ENCODE measurements at regions not wholly inside any gene's neighbourhood (a gene's known extent, or its start where the extent isn't known, plus 50 kb on each side); places are given as distances from the start of the nearest gene placed in this dataset.

- H3K27me3 Mint-ChIP-seq (ENCODE audit: insufficient read depth, unreplicated experiment) = peaks cover 11% of the 10 kb centered on the region
- peaks cover 6% of the 10 kb centered on the region for H3K36me3 Mint-ChIP-seq (ENCODE audit: insufficient read depth, unreplicated experiment)
- TF ChIP-seq CTCF (IDR thresholded peaks at IDR 0.05; ENCODE audit: unreplicated experiment) = no peak
- peaks cover 17% of the 10 kb centered on the region for H3K4me1 Mint-ChIP-seq (ENCODE audit: insufficient read depth, unreplicated experiment)
- no peak overlapping the region for H3K4me3 Mint-ChIP-seq (ENCODE audit: unreplicated experiment)
- no TSS peak for BruUV-seq (replicated peaks)
- no peaks in the 10 kb centered on the region for H3K9me3 Mint-ChIP-seq (ENCODE audit: unreplicated experiment)
- POLR2A ChIA-PET = interaction anchor here (0.7 to 2.9 kb wide), 12 partner anchors 13 to 347 kb away, joined by 3 to 24 read pairs (median 4); no protein-coding TSS in a partner anchor
- peak; percentile 49 for DNase-seq (ENCODE audit: unreplicated experiment)
- intact Hi-C loops (cut with micrococcal nuclease) = loop anchor here (1.0 to 5.0 kb wide), 3 partner anchors 336 to 706 kb away; no protein-coding TSS in a partner anchor
- H3K27ac Mint-ChIP-seq (ENCODE audit: low read depth, unreplicated experiment) = peak overlapping the region; percentile 39
- CTCF ChIA-PET = interaction anchor here (0.5 to 5.0 kb wide), 29 partner anchors 9 to 1693 kb away, joined by 3 to 89 read pairs (median 4); no protein-coding TSS in a partner anchor
These were observed 63.6 kb upstream of the ARL8B start for GRCh38 chr3:5058471-5058951.

DNA sequence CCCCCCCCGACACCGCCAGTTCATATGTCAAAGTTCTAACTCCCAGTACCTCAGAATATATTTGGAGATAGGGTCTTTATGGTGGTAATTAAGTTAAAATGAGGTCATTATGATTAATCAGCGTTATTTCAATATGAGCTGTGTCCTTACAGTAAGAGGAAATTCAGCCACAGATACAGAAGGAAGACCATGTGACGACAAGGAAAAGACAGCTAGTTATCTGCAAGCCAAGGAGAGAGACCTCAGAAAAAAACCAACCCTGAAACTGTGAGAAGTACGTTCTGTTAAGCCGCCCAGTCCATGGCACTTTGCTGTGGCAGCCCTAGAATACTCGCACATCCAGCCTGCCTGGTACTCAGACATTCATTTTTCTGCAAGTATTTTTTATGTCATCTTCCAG is 62.3 kb upstream of the ARL8B start:
- no peak for TF ChIP-seq CTCF (IDR thresholded peaks at IDR 0.05; ENCODE audit: unreplicated experiment)
- POLR2A ChIA-PET = interaction anchor here (1.2 to 2.9 kb wide), 2 partner anchors 12 to 348 kb away, joined by 3 to 20 read pairs; no protein-coding TSS in a partner anchor
- Mint-ChIP-seq H3K36me3 (ENCODE audit: insufficient read depth, unreplicated experiment) (peaks cover 6% of the 10 kb centered on the region), H3K4me3 (ENCODE audit: unreplicated experiment) (no peak overlapping the region), H3K27me3 (ENCODE audit: insufficient read depth, unreplicated experiment) (peaks cover 11% of the 10 kb centered on the region), H3K9me3 (ENCODE audit: unreplicated experiment) (no peaks in the 10 kb centered on the region), H3K4me1 (ENCODE audit: insufficient read depth, unreplicated experiment) (peaks cover 17% of the 10 kb centered on the region), H3K27ac (ENCODE audit: low read depth, unreplicated experiment) (no peak overlapping the region)
- CTCF ChIA-PET = interaction anchor here (0.6 to 5.0 kb wide), 11 partner anchors 11 to 404 kb away, joined by 3 to 89 read pairs (median 4); no protein-coding TSS in a partner anchor
- DNase-seq (ENCODE audit: unreplicated experiment) = no peak
- BruUV-seq (replicated peaks) = no TSS peak
- intact Hi-C loops (cut with micrococcal nuclease) = loop anchor here (5.0 kb wide), 1 partner anchor 707 kb away; no protein-coding TSS in a partner anchor

- CTCF ChIA-PET = interaction anchor here (0.7 to 5.0 kb wide), 5 partner anchors 38 to 428 kb away, joined by 3 to 89 read pairs (median 3); no protein-coding TSS in a partner anchor
- Mint-ChIP-seq H3K36me3 (ENCODE audit: insufficient read depth, unreplicated experiment) (peaks cover 6% of the 10 kb centered on the region), H3K9me3 (ENCODE audit: unreplicated experiment) (no peaks in the 10 kb centered on the region), H3K4me3 (ENCODE audit: unreplicated experiment) (no peak overlapping the region), H3K27ac (ENCODE audit: low read depth, unreplicated experiment) (no peak overlapping the region), H3K27me3 (ENCODE audit: insufficient read depth, unreplicated experiment) (peaks cover 11% of the 10 kb centered on the region), H3K4me1 (ENCODE audit: insufficient read depth, unreplicated experiment) (peaks cover 17% of the 10 kb centered on the region)
- POLR2A ChIA-PET = interaction anchor here (0.7 to 1.2 kb wide), 2 partner anchors 235 to 337 kb away, joined by 3 read pairs; no protein-coding TSS in a partner anchor
- TF ChIP-seq CTCF (IDR thresholded peaks at IDR 0.05; ENCODE audit: unreplicated experiment) = no peak
- DNase-seq (ENCODE audit: unreplicated experiment) = no peak
- no TSS peak for BruUV-seq (replicated peaks)
- intact Hi-C loops (cut with micrococcal nuclease) = no loop called here
These were observed 60.9 kb upstream of the ARL8B start for GRCh38 chr3:5061218-5061569.

- POLR2A ChIA-PET = interaction anchor here (1.1 to 1.2 kb wide), 2 partner anchors 8 to 85 kb away, joined by 3 to 4 read pairs; no protein-coding TSS in a partner anchor
- no peak for DNase-seq (ENCODE audit: unreplicated experiment)
- no peak for TF ChIP-seq CTCF (IDR thresholded peaks at IDR 0.05; ENCODE audit: unreplicated experiment)
- no peak overlapping the region for H3K27ac Mint-ChIP-seq (ENCODE audit: low read depth, unreplicated experiment)
- H3K9me3 Mint-ChIP-seq (ENCODE audit: unreplicated experiment) = no peaks in the 10 kb centered on the region
- CTCF ChIA-PET = interaction anchor here (0.6 to 2.8 kb wide), 6 partner anchors 9 to 353 kb away, joined by 3 to 14 read pairs (median 4); no protein-coding TSS in a partner anchor
- no TSS peak for BruUV-seq (replicated peaks)
- no peak overlapping the region for H3K4me3 Mint-ChIP-seq (ENCODE audit: unreplicated experiment)
- peaks cover 11% of the 10 kb centered on the region for H3K27me3 Mint-ChIP-seq (ENCODE audit: insufficient read depth, unreplicated experiment)
- intact Hi-C loops (cut with micrococcal nuclease) = no loop called here
- no peaks in the 10 kb centered on the region for H3K36me3 Mint-ChIP-seq (ENCODE audit: insufficient read depth, unreplicated experiment)
- peaks cover 4% of the 10 kb centered on the region for H3K4me1 Mint-ChIP-seq (ENCODE audit: insufficient read depth, unreplicated experiment)
These were observed 58.4 kb upstream of the ARL8B start for GRCh38 chr3:5063724-5064123.
